HG02885 (cell line): ENCODE measurements at regions not wholly inside any gene's neighbourhood (a gene's known extent, or its start where the extent isn't known, plus 50 kb on each side); places are given as distances from the start of the nearest gene placed in this dataset.

ENCODE experiments used
- ATAC-seq: cut with Tn5 transposase; IDR thresholded peaks from one replicate; pipeline ENCODE4 v1.9.1; 2021; ENCODE audit warnings: mild to moderate bottlenecking; ENCODE audit not compliant: unreplicated experiment, poor library complexity

DNA sequence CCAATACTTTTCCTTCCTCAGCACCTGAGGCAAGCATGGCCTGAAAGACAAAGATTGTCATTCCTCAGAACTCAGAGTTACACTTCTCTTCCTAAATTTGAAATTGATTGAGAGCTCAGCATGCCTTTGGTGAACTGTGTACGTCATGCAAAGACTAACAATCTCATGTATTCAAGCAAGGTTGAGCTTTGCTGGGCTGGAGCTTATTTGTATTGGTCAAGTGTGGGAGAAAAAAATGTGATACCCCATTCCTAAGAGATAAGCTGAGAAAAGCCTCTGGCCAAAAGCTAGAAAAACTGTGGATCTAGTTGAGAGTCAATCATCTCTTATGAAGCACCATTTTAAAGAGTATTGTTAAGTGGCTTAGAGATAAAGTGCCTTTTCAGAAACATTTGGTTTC is 392.2 kb downstream of the RASEF start:
- ATAC-seq = no peak

DNA sequence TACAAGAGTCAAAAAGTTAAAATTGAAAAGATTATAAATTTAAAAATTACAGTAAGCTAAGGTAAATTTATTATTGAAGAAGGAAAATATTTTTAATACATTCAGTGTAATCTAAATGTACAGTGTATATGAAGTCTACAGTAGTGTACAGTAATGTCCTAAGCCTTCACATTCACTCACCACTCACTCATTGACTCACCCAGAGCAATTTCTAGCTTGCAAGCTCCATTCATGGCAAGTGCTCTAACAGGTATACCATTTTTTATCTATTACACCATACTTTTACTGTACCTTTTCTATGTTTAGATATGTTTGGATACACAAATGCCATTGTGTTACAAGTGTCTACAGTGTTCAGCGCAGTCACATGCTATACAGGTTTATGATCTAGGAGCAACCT is 389.7 kb downstream of the RASEF start:
- no peak for ATAC-seq

DNA sequence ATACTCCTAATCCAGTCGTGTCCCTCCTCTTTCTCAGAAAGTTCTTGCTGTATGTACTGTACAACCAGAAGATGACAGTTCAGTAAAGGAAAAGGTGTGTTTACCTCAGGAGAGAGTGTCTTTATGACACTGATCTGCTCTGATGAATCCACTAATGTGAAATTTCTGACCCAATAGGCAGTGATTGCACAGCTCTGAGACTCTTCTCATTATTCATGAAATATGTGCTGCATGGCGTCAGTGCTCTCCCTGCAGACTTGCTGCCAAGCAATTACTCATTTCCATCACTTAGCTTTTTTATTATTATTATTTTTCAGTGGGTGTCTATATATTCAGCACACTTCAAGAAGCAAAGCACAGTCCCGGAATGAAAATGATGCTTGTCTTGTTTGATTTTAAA is 389.0 kb downstream of the RASEF start:
- no peak for ATAC-seq

DNA sequence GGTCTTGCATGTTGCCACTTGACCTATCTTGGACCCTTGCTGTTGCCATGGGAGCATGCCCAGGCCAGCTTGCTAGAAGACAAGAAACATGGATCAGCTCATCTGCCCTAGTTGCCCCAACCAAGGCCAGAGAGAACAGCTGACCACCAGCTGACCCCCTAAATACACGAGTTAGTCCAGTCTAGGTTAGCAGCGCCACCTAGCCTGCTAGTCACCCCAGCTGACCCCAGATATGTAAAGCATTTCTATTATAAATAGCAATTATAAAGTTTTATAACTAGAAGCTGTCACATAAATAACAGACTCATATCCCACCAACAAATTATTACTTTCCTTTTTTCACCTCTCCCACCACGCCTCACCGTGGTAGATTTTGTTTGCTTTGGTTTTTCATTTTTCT is 387.8 kb downstream of the RASEF start:
- ATAC-seq = no peak

DNA sequence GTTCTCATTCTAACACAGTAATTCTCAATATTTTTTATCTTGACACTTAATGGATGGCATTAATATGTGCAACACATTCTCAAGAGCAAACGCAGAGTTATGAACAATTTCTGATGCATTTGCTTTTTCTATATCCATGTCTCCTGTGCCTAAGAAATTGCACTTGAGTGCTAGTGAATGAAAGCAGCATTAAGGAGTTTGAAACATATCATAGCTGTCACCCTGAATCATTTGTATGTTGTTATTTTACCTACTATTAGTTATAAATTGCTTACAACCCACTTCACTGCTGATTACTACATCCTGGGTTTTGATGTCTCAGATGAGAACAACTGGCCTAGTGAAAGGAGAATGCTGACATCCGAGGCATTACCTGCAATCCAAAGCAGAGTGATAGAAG is 387.3 kb downstream of the RASEF start:
- ATAC-seq = no peak

DNA sequence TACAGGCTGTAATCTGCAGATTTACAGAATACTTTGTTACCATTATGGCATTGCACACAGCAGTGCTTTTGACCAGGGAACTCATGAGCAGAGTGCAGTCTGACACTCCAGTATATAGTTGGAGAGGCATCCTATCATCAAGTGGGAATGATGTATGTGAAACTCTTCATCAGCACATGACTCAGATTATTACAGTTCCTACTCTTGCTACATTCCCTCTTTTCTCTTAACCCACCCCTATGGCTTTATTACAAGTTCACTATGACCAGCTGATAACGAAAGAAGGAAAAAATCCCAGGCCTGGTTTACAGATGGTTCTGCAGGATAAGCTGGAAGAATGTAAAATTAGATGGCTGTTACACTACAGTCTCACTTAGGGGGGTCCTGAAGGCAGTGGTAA is 385.9 kb downstream of the RASEF start:
- ATAC-seq = no peak

DNA sequence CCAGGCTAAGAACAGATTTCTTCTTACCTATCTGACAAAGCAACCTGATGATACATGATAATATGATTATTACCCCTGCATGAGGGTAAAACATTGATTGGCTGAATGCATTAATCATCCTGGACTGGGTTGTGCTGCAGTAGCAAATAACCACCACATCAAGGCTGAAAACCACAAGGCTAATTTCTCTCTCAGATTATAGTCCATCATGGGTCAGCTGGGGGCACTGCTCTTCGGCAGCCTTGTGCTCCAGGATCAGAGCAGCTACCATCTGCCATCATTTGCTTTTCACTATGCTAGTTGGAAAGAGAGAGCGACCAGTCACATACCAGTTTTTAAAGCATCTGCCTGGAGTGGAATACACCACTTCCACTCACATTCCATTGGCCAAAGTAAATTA is 383.5 kb downstream of the RASEF start:
- no peak for ATAC-seq

DNA sequence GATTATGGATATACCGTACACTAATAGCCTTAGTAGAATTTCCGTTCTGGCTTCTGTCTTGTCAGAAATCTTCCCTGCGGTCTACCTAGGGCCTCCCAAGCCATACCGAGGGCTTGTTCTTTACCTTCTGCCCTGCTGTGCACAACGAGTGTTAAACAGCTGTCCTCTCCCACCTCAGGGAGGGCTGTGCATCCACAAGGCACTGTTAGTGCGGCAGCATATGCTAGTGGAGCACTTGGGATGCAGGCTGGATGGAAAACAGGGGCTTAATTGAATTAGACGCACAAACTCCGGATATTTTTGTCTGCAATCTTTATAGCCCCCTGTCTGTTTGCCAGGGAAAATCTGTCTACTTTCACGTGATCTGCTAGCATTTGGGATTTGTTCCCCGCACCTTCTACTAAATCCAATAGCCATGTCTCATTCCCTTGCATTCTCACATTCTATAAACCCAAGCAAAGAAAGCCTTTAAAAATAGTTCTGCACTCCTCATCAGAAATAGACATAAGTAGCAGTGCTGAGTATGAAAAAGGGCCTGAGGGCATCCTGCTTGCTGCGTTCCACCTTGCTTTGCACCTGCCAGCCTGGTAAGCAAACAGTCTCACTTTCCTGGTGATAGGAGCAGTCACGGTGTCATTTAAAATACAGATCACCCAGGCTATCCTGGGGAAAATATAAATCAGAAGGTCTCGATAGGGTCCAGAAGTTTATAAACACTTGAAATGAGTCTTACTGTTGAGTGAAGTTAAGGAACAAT is 382.6 kb downstream of the RASEF start:
- no peak for ATAC-seq

DNA sequence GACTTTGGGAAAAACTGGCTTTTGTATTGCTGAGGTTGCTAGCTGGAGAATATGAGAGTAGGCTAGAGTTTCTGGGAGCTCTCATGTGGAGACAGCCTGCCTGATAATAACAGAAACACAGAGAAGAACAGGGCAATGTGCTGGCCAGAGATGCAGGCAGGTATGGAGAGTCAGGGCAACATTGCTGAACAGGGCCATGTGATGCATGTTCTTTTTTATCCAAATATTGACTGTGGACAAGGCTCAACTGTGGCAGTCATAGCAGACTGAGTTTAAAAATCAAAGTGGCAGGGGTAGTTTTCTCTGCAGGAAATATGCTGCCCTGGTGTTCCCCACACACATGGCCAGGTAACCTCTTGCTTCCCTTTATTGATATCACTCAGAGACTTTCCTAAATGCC is 381.1 kb downstream of the RASEF start:
- no peak for ATAC-seq

DNA sequence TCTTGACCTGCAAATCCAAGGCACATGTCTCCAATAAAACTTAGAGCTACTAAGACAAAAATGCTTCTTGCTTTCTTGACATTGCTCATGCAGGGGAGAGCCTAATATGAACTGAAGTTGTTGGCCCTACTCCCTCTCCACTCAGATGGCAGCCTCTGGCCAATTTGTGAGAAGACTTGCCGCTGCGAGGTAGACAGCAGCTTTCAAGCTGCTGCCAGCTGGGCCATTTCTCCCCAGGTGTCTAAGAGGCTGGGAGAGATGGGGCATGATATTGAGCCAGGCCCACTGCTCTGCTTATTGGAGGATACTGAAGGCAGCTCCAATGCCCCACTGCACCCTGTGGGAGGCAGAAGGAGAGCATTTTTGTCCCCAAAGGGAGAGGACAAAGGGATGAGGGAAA is 380.5 kb downstream of the RASEF start:
- ATAC-seq = no peak

DNA sequence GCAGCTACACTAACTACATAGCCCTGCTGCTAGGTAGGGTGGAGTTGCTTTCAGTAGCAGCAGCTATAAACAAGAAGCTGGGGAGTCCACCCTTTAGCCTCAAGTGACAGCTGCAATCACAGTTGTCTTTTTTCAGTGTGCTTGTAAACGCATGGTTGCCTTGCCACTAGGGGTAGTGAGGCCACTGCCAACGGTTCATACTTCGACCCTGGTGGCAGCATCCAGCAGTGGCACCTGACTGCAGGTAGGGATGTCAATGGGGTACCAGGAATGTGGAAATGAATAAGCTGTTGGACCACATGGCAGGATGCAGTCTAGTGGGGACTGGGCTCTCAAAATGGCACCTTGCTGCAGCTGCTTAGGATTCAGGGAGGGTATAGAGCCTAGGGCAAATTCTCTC is 367.2 kb downstream of the RASEF start:
- ATAC-seq = no peak

DNA sequence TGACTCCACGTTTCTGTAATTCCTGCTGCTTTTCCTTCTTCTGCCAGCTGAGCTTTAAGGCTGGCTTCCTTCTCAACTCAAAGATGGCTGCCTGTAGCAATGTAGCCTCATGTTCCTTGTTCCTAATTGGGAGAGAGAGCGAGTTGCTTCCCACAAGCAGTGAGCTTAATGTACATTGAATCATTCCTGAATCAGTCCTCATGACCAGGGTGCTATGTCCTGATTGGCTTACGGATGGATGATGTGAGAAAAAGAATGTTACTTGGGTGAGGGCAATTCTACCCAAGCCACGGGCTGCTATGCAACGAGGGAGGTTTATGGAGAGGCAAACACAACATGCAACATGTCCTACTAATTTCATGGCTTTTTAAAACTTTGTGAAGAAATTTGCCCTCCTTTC is 356.2 kb downstream of the RASEF start:
- no peak for ATAC-seq

DNA sequence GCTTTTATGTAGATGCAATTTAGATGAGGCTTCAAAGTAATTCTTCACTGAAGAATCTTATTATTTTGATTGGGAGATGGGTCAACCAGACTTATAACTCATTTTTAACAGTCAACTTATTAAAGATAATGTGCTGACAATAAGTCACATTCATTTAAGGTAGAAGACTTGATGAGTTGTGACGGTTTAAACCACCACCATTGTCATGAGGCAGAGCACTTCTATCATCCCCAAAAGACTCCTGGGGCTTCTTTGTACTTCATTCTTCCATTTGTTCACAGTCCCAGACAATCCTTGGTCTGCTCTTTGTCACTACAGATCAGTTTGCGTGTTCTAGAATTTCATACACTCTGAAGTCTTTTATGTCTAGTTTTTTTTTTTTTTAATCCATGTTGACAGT is 346.1 kb downstream of the RASEF start:
- no peak for ATAC-seq

DNA sequence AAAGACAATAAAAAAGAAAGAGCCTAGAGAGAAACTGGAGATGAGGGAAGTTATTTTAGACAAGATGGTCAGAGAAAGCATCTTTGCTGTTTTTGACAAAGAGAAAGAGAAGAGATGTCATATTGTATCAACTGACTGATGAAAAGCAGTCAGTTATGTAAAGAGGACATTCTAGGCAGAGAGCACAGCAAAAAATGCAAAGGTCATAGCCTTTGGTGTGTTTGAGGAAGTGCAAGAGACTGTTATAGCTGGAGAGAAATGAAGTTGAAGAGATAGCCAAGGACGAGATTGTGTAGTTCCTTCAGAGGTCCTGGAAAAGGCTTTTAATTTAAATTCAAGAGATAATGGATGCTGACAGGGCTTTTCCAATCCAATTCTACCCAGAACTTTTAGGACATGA is 342.4 kb downstream of the RASEF start:
- no peak for ATAC-seq

DNA sequence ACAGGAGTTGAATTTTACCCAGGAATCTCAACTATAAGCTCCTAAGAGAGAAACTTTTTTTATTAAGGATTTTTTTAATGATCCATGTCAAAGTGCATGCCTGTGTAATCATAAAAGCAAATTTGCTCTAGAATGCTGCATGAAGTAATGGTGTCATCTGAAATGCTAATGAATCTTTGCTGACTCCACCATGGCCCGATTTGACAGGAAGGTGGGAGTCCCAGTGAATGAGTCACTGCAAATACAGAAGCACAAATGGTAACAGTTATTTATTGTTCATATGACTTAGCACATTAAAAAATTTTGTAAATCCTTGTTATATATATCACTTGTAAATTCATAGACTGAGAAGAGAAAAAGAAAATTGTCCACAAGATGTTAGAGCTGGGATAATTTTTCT is 341.3 kb downstream of the RASEF start:
- ATAC-seq = no peak

DNA sequence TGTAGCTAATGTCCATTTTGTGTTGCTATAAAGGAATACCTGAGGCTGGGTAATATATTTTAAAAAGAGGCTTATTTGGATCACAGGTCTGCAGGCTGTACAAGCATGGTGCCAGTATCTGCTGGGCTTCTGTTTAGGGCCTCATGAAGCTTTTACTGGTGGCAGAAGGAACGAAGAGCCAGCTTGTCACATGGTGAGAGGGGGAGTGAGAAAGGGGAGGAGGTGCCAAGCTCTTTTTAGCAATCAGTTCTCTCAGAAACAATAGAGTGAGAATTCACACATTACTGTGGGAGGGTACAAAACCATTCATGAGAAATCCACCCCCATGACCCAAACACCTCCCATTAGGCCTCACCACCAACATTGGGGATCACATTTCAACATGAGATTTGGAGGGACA is 340.9 kb downstream of the RASEF start:
- ATAC-seq = no peak

DNA sequence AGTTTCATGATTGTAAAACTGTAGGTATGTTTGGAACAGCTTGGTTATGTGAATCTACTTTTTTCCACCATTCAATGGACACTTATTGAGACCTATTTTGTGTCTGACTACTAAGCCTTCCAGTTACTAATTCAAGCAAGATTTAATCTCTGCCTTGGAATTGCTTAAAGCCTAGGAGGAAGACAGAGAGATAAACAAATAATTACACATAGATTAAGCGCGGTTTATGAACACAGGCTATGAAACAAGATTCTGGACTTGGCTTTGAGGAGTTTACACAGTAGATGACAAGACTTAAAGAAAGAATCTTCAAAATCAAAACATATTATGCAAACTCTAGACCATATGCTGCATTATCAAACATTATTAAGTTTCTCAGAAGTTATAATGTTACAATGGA is 340.4 kb downstream of the RASEF start:
- ATAC-seq = no peak

DNA sequence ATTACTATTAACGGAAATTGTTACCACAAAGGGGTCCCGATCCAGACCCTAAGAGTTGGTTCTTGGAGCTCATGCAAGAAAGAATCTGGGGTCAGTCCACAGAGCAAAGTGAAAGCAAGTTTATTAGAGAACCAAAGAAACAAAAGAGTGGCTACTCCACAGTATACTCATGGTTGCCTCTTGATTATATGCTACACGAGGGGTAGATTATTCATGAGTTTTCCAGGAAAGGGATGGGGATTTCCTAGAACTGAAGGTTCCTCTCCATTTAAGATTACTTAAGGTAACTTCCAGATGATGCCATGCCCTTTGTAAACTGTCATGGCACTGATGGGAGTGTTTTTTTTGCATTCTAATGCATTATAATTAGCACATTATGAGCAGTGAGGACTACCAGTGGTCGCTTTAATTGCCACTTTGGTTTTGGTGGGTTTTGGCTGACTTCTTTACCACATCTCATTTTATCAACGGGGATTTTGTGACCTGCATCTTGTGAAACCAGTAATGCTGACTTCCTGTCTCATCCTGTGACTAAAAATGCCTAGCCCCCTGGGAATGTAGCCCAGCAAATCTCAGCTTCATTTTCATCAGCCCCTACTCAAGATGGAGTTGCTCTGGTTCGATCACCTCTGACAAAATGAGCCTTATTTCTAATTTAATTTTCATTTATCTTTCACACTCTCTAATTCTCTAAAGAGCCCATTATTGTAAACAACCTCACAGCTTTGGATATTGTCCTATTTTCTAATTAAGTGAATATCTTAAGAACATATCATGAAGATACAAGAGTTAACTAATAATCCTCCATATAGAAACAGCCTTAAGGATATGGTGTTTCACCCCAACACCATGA is 336.3 kb downstream of the RASEF start:
- ATAC-seq = no peak

DNA sequence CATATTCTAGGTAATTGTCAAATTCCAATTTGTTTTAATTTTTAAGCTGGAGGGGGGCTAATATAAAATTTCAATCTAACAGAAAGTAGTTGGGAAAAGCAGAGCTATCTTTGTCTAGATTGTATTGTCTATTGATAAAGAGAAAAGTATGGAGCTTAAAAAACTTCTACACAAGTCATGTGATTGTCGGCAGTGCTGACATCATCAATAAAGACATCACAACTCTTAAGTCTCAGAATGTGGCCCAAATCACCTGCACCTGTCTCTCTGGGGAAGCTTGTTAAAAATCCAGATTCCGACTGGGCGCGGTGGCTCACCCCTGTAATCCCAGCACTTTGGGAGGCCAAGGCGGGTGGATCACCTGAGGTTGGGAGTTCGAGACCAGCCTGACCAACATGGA is 333.8 kb downstream of the RASEF start:
- no peak for ATAC-seq

DNA sequence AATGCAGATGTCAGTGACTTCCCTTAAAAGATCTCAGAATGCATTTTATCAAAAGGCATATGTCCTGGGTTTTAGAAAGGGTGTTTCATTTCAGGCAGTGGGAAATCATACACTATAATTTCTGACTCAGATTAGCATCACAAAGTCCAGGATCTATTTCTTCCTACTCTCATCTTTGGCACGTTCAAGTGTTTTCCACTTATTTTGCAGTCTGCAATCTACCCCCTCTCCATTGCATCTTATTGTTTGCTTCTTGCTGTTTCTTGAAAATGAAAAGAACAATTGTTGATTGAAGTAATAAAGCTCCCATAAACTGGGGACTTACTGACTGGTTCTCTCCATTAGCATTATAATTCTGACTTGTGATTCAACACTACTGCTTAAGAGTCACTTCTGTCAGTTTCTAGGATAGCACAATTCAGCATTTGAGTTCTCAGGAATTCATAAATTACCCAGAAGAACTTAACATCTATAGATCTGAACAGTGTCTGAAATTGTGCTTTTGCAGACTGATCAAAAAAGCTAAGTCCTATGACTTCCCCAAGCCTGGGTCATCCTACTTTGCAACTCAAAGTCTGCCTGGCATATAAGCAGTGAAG is 332.9 kb downstream of the RASEF start:
- no peak for ATAC-seq

DNA sequence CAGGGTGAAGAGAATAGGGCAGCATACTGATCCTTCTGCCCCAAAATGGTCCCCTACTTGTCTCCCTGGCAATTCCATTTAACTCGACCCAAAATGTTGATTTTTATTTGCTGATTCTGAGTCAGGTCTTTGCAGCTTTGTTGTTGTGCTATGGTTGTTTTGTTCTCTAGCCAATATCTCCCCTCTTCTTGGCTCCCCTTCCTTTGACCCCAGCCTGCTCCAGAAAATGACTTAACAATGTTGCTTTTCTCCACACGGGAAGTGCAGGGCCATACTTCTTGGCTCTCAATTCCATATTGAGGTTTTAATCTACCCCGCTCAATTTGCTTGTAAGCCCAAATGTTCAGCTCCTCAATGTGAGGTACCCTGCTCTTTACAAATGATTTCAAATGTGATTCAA is 330.0 kb downstream of the RASEF start:
- no peak for ATAC-seq

DNA sequence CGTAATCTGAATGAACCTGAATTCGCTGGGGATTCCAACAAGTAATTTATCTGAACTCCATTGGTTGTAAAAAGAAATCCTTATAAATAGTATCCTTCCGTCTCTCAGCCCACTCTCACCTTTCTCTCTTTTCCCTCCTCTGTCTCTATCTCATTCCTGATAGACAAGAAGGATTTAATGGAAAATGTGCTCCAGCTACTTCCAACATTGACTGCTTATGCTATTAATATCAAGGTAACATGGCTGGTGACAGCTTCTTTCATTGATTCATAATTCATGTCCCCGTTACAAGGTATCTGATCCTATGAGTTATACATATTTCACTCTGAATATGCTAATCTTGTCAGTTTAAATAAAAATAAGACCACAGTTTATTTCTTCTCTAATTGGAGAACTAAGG is 326.8 kb downstream of the RASEF start:
- no peak for ATAC-seq
